ENCODE measurements at regions not wholly inside any gene's neighbourhood (a gene's known extent, or its start where the extent isn't known, plus 50 kb on each side); places are given as distances from the start of the nearest gene placed in this dataset.

DNA sequence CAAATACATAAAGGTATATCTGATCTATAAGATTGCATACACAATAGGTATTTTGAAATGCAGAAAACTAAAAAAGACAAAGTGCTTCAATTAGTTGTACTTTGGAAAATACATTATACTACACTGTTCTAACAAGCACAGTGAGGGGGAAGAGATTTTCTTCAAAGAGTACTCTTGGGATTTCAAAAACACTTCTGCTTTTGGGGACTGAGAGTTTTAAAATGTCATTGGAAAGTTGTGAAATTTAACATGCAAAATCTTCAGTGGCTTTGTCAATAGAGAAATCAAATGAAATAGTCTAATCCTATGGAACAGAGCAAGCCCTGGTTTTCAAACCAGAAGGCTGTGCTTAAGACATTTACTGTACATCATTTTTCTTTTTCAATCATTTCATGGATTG, 322.2 kb upstream of the SEMA6D start:
- CTCF ChIA-PET, result no interaction called here
- no peak for FAIRE-seq
- no peak for TF ChIP-seq NPAS2 (CRISPR knock-in tag; IDR thresholded peaks at IDR 0.05; ENCODE audit: borderline replicate concordance)

GRCh38 chr15:47397655-47398054, 319.6 kb upstream of the SEMA6D start:
- Histone ChIP-seq H3K27ac (no peak overlapping the region), H3K4me3 (no peak overlapping the region), H3K4me2 (no peak overlapping the region), H3K9me3 (no peaks in the 10 kb centered on the region), H3K4me1 (no peaks in the 10 kb centered on the region)
- FAIRE-seq (no peak), ATAC-seq (no peak), DNase-seq (ENCODE audit: low read depth in 1 of 2, low spot score in 1 of 2) (no peak)
- TF ChIP-seq POLR2A (IDR thresholded peaks at IDR 0.05; ENCODE audit: low read length) (no peak), JUNB (IDR thresholded peaks at IDR 0.05) (no peak), FOSL2 (IDR thresholded peaks at IDR 0.05) (no peak), FOSL2 (CRISPR knock-in tag; IDR thresholded peaks at IDR 0.05) (no peak), RARB (CRISPR knock-in tag; IDR thresholded peaks at IDR 0.05) (no peak), RFX5 (IDR thresholded peaks at IDR 0.05) (no peak), MAZ (IDR thresholded peaks at IDR 0.05; ENCODE audit: borderline replicate concordance, low read depth, low read length) (no peak), HOXB5 (CRISPR knock-in tag; IDR thresholded peaks at IDR 0.05) (no peak), TFCP2L1 (CRISPR knock-in tag; IDR thresholded peaks at IDR 0.05) (no peak), ZC3H11A (IDR thresholded peaks at IDR 0.05) (no peak), TP53 (CRISPR knock-in tag; IDR thresholded peaks at IDR 0.05) (no peak), HOXA7 (CRISPR knock-in tag; IDR thresholded peaks at IDR 0.05) (no peak), BHLHE40 (IDR thresholded peaks at IDR 0.05; ENCODE audit: low read depth, low read length) (no peak), GATA3 (IDR thresholded peaks at IDR 0.05; ENCODE audit: borderline replicate concordance) (no peak), PHF8 (IDR thresholded peaks at IDR 0.05; ENCODE audit: borderline replicate concordance, low read depth) (no peak), NPAS2 (CRISPR knock-in tag; IDR thresholded peaks at IDR 0.05; ENCODE audit: borderline replicate concordance) (no peak)
- TF ChIP-seq, protein P1, sequence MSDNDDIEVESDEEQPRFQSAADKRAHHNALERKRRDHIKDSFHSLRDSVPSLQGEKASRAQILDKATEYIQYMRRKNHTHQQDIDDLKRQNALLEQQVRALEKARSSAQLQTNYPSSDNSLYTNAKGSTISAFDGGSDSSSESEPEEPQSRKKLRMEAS (IDR thresholded peaks at IDR 0.05), result no peak
- TF ChIP-seq, protein P2, sequence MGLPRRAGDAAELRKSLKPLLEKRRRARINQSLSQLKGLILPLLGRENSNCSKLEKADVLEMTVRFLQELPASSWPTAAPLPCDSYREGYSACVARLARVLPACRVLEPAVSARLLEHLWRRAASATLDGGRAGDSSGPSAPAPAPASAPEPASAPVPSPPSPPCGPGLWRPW (IDR thresholded peaks at IDR 0.05), result no peak
- 8% methylated on average over 2 of the region's 2 CpGs for WGBS (ENCODE audit: missing lambda C conversion rate)
- POLR2A ChIA-PET, result no interaction called here
- CTCF ChIA-PET, result no interaction called here

More for the DNA sequence above, 322.2 kb upstream of the SEMA6D start:
- H3K4me1 ChIP-seq, result no peaks in the 10 kb centered on the region
- DNase-seq (ENCODE audit: low read depth in 1 of 2, low spot score in 1 of 2) (no peak), ATAC-seq (no peak)
- no peak overlapping the region for H3K4me2 ChIP-seq
- no peaks in the 10 kb centered on the region for H3K9me3 ChIP-seq
- H3K27ac ChIP-seq, result no peak overlapping the region
- POLR2A ChIA-PET, result no interaction called here
- H3K4me3 ChIP-seq, result no peak overlapping the region

DNA sequence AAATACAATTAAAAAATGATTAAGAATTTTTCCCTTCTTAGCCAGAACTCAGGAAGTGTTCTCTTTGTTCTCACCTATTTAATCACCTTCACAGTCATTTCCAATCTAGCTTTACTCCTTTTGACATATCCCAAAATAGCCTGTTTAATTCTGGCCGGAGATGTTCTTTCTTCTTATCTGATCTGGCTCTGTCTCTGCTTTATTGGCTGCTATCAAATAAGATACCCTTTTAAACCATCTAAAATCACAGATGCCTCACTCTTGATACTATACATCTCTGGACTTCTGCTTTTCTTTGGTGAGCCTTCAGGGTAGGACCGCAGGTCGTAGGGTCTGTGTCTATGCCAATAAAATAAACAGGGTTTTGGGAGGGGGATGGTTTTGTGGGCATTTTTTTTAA, 319.2 kb upstream of the SEMA6D start:
- POLR2A ChIA-PET, result no interaction called here
- Histone ChIP-seq H3K9me3 (no peaks in the 10 kb centered on the region), H3K4me1 (no peaks in the 10 kb centered on the region), H3K4me2 (no peak overlapping the region), H3K4me3 (no peak overlapping the region), H3K27ac (no peak overlapping the region)
- FAIRE-seq (no peak), DNase-seq (ENCODE audit: low read depth in 1 of 2, low spot score in 1 of 2) (no peak), ATAC-seq (no peak)
- CTCF ChIA-PET, result no interaction called here
- TF ChIP-seq HOXA7 (CRISPR knock-in tag; IDR thresholded peaks at IDR 0.05) (no peak), JUNB (IDR thresholded peaks at IDR 0.05) (no peak)
- TF ChIP-seq, protein P3, sequence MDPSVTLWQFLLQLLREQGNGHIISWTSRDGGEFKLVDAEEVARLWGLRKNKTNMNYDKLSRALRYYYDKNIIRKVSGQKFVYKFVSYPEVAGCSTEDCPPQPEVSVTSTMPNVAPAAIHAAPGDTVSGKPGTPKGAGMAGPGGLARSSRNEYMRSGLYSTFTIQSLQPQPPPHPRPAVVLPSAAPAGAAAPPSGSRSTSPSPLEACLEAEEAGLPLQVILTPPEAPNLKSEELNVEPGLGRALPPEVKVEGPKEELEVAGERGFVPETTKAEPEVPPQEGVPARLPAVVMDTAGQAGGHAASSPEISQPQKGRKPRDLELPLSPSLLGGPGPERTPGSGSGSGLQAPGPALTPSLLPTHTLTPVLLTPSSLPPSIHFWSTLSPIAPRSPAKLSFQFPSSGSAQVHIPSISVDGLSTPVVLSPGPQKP (IDR thresholded peaks at IDR 0.05; ENCODE audit: low read depth, low read length), result no peak
- TF ChIP-seq, protein P4, sequence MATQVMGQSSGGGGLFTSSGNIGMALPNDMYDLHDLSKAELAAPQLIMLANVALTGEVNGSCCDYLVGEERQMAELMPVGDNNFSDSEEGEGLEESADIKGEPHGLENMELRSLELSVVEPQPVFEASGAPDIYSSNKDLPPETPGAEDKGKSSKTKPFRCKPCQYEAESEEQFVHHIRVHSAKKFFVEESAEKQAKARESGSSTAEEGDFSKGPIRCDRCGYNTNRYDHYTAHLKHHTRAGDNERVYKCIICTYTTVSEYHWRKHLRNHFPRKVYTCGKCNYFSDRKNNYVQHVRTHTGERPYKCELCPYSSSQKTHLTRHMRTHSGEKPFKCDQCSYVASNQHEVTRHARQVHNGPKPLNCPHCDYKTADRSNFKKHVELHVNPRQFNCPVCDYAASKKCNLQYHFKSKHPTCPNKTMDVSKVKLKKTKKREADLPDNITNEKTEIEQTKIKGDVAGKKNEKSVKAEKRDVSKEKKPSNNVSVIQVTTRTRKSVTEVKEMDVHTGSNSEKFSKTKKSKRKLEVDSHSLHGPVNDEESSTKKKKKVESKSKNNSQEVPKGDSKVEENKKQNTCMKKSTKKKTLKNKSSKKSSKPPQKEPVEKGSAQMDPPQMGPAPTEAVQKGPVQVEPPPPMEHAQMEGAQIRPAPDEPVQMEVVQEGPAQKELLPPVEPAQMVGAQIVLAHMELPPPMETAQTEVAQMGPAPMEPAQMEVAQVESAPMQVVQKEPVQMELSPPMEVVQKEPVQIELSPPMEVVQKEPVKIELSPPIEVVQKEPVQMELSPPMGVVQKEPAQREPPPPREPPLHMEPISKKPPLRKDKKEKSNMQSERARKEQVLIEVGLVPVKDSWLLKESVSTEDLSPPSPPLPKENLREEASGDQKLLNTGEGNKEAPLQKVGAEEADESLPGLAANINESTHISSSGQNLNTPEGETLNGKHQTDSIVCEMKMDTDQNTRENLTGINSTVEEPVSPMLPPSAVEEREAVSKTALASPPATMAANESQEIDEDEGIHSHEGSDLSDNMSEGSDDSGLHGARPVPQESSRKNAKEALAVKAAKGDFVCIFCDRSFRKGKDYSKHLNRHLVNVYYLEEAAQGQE (IDR thresholded peaks at IDR 0.05), result no peak
- 10% methylated on average over 3 of the region's 3 CpGs for WGBS (ENCODE audit: missing lambda C conversion rate)

Measured in A549 (cell line).